Cerebellar nuclear complex (tissue), 1 donor: ENCODE measurements at regions not wholly inside any gene's neighbourhood (a gene's known extent, or its start where the extent isn't known, plus 50 kb on each side); places are given as distances from the start of the nearest gene placed in this dataset.

ENCODE experiments used
- DNase-seq, 2 experiments: peaks; one replicate each; lab custom pipeline; 2025; lab: John Stamatoyannopoulos, UW

DNA sequence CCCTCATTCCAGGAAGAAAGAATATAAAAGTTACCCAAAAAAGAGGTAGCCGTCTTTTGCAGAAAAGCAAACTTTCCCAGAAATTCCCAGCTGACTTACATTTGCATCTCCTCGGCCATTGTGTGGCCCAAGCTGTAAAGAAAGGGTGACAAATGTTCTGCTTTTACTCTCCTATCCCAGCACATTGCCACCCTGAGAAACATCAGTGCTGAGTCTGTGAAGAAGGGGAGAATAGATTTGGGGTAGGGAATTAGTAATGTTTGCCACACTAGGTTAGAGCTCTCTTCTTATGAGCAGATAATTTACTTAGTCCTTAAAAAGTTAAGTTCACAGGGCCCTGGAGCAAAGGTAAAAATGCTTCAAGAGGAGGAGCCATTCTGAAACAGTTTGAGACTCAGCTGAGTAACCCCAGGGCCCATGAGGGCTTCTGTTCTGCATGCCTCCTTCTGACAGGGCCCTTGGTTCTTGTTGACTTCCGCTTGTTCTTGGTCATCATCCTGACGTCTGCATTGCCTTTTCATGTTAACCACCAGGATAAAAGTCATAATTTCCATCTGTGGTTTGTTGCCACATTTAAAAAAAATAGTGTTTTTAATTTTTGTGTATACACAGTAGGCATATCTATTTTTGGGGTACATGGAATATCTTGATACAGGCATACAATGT, 550.7 kb downstream of the RNF144A start:
- DNase-seq: no peak

DNA sequence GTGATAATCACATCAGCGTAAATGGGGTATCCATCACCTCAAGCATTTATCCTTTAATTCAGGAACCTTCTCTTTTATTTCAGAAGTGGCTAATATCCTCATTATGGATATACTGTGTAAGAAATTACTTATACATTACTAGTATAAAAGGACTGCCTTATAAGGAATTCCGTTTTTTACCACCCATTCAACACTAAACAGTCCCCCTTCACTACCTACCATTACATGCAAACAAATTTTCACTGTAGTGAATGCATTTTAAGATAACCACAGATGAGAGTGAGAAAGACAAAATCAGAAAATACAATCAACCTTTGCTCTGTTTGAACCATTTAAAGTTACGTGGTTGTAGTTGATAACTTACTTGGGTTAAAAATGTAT, 551.2 kb downstream of the RNF144A start:
- DNase-seq: no peak

DNA sequence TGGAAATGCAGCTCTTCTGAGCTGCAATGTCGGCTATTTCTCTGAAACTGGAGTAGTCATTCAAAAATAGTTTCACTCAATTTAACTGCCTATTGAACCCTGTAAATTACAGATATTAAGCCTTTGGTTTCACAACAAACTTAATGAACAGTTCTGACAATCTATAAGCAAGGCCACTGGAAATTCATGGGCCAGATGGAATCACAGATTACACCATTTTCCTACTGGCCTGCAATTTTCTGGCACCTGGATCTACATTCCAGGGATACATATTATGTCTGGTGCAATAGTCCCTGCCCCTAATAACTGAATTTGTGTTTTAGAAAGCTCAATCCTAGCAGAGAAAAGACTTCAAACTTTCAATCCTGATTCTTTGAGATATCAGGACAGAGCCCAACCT, 551.7 kb downstream of the RNF144A start:
- DNase-seq: no peak

DNA sequence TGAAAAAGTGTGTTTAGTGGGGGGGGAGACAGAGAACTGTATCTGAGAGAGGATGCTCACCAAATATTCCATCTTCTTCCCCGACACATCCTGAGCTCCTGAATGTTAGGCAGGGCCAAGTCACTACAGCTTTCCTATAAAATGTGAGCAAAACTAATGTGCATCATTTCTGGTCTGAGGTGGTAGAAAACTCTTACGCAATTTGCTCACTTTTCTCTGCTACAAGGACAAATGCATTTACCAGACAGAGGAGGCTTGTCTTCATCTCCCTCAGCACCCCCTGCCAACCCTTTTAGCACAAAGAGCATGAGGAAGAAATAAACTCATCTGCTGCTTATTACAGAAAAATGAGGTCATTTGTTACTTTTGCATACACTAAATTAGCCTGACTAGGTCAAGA, 554.0 kb downstream of the RNF144A start:
- DNase-seq: no peak

DNA sequence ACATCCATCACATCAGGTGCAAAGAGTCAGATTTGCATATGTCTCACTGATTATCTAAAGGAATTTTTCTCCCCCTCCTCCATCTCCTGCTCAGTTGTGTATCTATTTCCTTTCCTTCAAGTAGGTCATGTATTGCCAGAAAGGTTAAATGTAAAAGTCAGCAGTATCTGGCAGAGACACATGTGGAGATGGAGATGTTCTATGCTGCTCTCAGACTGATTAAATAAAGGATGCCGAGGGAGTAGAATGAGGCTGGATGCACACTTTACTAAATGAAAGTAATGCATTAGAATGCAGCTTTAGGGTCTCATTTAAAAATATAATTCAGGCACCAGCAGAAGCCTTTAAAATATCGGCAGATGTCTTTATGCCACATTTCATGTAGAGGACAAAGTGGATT, 555.3 kb downstream of the RNF144A start:
- DNase-seq: no peak

DNA sequence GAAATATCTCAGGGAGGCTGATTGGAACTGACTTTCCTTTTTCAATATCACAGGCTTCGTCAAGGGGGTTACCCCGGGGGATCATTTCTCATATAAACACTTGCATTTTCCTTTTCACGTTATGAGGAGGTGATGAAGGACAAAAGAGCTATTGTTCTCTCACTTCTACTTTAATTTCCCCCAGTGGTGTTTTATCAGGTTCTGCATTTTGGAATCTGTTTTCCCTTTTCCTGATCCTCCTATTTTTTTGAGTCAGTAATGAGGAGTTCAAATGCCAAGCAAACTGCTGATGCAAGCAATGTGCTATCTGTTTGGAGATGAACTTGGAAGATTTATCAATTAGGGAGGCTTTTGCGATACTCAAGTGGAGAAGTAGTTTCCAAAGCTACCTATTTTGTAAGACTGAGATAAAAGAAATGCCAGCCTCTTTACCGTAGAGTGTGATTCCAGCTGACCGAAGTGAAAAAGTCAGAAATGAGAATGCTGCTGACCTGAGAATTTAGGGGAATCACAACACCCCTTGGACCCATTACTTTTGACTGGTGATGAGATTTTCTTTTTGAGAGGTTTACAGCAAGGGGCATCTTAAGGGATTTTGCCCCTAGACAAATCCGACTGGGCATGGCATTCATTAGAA, 556.0 kb downstream of the RNF144A start:
- DNase-seq: no peak

DNA sequence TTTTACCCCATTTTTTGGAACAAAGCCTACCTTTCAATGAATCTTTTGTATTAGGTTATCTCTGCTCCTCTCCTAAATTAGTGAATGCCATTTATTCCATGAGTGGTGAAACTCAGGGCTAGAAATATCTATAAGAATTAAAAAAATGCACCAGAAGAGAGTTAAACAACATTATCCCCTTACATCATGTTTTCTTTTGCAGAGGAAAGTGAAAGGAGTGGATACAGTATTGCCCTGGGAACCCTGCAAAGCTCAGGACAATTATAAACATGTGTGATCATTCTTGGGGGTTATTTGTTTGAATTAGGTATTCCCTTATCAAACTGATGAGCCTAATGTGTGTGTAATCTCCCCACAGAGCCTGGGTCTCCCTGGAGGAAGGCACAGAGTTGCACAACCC, 559.2 kb downstream of the RNF144A start:
- DNase-seq: no peak

DNA sequence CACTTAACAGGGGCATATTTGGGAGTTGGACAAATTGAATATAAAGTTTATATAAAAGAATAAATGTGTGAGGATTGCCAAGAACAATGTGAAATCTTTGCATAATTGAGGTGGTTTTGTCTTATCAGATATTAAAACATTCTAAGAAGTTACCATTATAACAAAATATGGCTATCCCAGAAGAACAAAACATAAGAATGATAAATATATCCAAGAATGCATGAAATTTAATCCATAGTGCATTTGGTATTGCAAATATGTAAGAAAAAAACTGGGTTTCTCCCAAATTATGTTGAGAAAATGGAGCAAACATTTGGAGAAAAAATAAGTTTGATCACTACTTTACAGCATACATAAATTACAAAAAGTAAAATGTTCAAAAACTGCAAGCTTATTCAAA, 562.4 kb downstream of the RNF144A start:
- no peak for DNase-seq

DNA sequence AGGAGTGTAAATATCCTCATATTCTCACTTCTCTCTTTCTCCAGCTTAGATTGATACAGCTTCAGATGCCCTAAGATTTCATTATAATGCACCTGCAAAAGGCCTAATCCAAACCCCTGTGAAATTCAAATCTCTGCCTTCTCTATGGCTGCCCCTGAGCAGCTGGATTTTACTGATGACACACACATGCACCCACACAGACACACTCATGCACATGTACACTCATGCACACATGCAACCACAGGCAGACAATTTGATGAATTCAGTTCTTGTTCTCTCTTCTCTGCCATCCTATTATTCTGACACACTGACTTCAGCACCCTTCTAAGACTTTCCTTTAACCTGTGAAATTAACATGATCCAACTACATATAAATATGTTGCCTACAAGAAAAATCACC, 563.2 kb downstream of the RNF144A start:
- DNase-seq: no peak

DNA sequence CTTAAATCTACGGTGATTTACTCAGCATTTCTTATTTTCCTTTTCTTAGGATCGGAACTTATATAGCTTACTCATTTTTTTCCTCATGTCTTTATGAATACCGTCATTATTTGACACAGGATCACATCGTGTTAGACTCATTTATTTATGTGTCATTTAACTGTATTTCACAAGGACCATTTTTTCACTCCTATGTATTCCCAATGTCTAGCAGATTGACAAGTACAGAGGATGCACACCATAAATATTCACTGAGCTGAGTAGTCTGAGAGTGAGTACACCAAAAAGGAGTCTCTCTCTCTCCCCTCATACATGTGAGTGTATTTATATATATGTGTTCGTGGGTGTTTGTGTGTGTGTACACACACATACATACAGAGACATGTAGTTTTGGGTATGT, 573.5 kb downstream of the RNF144A start:
- DNase-seq: no peak

DNA sequence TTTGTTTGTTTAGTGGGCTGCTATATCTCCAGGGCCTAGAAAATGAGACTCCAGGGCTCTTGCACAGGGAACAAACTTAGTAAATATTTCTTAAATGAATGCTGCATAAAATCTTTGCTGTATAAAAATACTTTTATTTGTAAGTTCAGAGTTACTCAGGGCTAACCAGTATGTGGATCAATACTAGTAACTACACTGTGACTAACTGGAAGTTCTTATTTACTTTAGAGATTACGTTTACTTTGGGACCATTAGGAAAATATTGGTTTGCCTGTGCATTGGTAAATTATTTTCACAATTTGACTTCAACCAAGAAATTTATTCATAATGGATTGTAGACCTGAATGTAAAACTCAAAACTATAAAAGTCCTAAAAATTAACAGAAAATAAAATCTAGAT, 575.5 kb downstream of the RNF144A start:
- no peak for DNase-seq

DNA sequence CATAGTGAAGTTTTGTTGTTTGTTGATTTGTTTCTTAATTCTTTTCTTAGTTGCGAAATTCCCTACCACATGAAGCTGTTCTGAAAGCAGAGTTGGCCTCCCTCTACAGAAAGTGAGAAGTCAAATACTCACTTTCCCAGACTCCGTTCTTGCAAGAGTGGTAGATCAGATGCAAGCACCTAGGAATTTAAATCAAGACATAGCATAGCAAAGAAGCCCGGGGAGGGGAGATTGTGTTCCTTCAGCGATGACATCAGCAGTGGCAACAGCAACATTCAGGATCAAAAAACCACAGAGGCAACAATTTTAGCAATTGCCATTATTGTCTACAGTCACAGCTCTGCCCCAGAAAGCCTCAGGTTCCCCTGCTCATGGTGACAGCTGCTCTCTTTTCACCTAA, 580.0 kb downstream of the RNF144A start:
- no peak for DNase-seq

DNA sequence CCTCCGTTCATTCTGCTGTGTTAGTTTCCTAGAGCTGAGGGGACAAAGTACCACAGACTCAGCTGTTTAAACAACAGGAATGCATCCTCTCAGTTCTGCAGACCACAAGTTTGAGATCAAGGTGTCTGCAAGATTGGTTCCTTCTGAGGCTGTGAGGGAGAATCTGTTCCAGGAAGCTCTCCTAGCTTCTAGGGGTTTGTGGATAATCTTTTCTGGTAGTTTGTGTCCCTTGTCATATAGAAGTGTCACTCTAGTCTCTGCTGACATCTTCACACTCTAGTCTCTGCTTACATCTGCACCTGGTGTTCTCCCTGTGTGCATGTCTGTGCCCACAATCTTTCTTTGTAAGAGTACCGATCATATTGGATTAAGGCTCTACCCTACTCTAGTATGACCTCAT, 581.8 kb downstream of the RNF144A start:
- DNase-seq: no peak

DNA sequence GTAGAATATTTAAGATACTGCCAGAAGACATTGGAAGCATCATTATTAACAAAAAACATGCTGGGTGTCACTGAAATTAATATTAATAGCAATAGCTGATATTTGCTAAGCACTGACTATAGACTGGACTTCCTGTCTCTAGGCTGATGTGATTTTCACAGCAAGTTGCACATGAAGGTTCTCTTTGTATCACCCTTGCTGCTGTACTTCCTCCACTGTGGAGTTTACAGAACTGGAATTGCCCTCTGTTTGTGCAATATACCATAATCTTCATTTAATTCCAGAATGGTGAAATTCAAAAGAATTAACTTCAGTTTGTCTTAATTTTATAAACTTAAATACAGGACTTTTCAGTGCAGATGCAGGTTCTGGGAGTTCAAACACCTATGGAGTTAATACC, 585.1 kb downstream of the RNF144A start:
- no peak for DNase-seq

DNA sequence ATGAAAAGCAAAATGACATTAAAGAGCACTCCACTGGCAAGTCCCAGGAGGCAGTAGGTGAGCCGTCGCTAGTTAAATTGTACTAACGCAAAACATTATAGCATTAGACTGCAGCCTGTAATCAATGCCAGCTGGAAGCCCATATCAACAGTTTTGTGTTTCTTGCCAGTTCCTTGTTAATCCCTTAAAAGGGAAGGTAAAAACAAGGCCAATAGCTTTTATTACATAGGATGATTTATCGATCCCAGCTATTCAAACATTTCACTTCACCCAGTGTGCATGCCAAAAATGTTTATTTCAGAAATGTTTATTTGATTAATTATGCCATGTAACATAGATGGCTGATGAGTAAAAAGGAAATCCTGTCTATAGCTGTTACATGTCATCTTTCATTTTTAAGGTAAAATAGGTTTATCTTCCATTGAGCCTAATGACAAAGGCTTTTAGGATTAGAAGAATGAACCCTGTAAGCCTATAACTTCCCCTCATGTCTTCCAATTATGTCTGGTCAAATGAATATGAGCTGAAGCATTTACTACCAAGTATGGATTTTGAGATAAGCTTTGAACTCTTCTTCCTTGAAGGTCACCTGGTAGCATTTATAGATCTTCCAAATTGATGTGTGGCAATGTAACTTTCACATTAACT, 591.2 kb downstream of the RNF144A start:
- DNase-seq: no peak

DNA sequence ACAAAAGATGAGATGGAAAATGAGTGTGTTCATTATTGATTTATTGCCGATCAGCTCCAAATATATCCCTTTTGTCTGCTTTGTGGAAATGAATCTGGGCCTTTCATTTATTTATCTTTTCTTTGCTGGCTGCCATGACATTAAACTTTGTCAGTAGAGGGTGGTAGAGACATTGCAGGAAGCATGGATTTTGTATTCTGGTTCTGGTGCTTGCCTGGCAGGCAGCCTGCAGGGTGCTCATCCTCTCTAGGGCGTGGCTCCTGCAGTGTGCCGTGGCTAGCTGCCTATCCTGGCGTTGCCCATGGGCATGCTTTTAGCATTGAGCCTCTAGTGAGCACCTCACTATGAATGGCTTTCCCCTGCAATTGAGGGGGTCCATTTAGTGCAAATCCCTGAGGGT, 593.1 kb downstream of the RNF144A start:
- DNase-seq: no peak

DNA sequence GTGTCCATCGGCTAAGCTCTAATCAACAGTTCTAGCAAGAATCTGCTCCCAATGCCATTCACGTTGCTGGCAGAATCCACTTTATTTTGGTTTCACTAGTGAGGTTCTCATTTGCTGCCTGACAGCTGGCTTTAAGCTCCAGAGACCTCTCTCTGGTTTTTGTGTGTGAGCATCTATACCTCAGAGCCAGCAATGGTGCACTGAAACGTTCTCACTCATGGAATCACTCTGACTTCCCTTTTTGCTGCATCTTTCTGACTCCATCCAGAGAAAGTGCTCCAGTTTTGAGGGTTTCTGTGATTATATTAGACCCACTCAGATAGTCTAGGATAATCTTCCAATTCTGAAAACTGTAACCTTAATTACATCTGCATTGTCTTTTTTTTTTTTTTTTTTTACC, 596.6 kb downstream of the RNF144A start:
- no peak for DNase-seq

DNA sequence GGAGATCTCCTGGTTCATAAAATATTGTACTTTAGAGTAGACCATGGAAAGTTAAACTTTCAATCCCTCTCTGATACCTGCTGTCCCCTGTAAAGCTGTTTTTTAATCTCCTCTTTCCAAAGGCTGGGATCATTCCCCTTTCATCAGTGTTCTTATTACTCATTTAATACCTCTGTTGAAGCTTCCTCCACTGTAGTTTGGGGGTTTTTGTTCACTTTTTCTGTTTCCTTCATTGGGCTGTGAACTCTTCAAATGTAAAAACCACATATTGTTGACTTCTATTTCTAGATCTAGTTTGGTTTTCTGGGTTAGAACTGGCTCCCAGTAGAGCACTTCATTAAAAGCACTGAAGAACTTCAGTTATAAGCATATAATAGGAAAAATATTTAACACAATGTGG, 598.1 kb downstream of the RNF144A start:
- no peak for DNase-seq

DNA sequence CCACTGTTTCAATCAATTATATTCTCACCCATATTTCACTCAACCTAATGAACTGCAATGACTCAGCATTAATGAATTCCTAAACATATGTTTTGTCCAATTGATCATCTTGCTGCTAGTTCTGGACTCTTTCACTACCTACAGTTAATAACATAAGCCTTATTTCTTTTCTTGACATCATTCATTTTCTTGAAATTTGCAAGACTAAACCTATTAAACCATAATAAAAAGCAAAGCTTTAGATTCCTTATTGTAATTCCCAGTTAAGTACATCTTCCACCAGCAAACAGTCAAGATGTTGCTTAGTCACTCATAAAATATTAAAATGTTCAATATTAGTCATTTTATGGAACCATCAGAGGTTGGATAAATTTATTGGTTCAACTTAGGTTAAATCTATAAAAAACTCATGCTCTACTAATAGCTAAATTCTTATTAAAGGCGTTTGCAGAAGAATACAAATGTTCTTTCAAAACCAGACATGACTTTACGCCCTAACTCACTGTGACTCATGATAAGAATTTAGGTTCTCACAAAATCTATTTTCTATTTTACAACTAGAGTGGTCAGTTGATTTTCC, 599.4 kb downstream of the RNF144A start:
- DNase-seq: no peak

DNA sequence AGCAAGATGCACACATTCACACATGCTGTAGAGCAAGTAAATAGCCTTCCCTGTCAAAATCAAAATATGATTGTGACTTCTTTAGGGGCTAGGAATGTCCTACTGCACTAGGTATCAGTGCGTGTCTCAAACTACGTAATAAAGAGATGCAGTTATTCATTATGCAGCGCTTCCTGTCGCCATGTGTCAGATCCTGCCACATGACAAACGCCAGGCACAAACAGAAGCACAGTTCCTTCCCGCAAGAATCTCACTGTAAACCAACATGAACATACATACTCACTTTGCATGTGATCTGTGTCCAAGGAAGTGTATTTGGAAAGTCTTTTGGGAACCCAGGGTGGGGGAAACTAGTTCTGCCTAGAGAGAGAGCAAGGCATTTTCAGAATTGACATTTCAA, 599.9 kb downstream of the RNF144A start:
- no peak for DNase-seq

DNA sequence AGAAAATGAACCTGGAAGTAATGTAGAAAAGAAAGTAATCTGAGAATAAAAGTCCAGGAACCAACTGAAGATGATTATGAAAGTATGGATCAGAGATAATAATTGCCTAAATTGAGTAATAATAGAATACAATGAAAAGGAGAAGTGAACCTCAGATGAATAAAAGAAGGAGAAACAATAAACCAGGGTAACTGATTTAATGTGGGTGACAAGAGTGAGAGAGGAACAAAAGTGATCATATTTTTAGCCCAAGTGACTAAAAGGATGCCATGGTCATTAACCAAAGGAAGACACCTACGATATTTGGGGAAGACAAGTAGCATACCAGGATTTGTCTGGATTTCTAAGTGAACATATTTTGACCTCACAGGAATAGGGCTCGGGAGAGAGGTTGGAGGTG, 600.6 kb downstream of the RNF144A start:
- DNase-seq: no peak

DNA sequence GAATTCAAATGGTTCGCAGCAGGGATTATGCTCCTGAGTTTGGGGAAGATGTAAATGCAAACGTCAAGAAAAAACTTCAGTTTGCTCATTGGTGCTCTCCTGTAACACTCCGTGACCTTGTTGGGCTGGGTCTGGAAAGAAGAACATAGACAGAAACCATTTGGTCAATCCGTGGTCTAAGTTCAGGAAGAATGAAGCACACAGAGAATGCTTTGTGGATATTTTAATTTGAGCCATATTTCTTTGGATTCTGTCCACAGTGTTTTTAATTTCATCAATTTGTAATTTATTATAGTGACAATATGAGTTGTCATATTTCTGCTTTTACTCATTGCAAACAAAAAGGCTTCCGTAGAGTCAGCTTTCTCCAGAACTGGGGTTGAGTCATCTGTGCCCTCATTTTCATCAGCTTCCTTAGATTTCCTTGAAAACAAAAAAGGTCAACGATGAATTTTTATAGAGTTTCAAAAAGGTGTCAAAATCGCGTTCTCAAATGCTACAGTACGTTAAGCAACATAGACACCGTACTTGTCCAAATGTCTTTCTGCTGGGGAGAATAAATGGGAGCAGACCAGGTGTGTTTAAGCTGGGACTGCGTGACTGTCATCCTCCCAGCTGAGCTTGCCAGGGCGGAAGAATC, 606.4 kb downstream of the RNF144A start:
- DNase-seq: no peak

DNA sequence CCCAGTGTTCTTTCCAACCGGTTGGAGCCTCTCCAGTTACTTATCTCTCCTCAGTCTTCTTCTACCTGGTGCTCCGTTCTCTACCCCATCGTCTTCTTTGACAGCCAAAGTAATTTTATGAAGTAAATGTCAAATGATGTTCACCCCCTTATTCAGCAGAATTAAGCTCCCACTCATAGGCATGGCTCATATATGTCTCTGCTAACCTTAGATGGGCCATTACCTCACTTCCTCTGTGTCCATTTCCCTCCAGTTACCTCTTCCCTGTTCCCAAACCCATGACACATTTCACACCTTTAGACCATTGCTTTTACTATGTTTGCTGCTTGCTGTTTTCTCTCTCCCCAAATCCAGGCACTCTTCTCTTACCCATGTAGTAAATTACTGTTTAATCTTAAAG, 607.0 kb downstream of the RNF144A start:
- DNase-seq: no peak
